Right forelimb (tissue), 1 donor: ENCODE measurements at regions not wholly inside any gene's neighbourhood (a gene's known extent, or its start where the extent isn't known, plus 50 kb on each side); places are given as distances from the start of the nearest gene placed in this dataset.
"Not testable (repeated sequence)": the region's sequence is repeated elsewhere in the genome, so short reads cannot be mapped to it uniquely, and the experiment has no call there.

Experiments
- DNase-seq: peaks from one replicate; pipeline ENCODE4 v3.0.0-alpha.2; 2018

- no peak for DNase-seq
Measured at GRCh38 chr7:131774419-131775220, 218.2 kb upstream of the PODXL start.

GRCh38 chr7:131773413-131773812, 217.0 kb upstream of the PODXL start:
- no peak for DNase-seq

- no peak for DNase-seq
Measured at GRCh38 chr7:131769241-131769640, 212.8 kb upstream of the PODXL start.

GRCh38 chr7:131767591-131767990, 211.2 kb upstream of the PODXL start:
- no peak for DNase-seq

- DNase-seq: no peak
Measured at GRCh38 chr7:131765575-131765974, 209.1 kb upstream of the PODXL start.

GRCh38 chr7:131764143-131764775, 207.8 kb upstream of the PODXL start:
- DNase-seq: no peak

GRCh38 chr7:131762753-131763152, 206.3 kb upstream of the PODXL start:
- no peak for DNase-seq

GRCh38 chr7:131755801-131756200, 199.4 kb upstream of the PODXL start:
- DNase-seq: not testable (repeated sequence)

GRCh38 chr7:131753620-131754222, 197.3 kb upstream of the PODXL start:
- no peak for DNase-seq

GRCh38 chr7:131747658-131748232, 191.3 kb upstream of the PODXL start:
- no peak for DNase-seq

GRCh38 chr7:131745390-131746248, 189.2 kb upstream of the PODXL start:
- peak; percentile 70 for DNase-seq

GRCh38 chr7:131741446-131741845, 185.0 kb upstream of the PODXL start:
- DNase-seq: no peak

- DNase-seq: no peak
Measured at GRCh38 chr7:131737746-131738465, 181.5 kb upstream of the PODXL start.

- DNase-seq: no peak
Measured at GRCh38 chr7:131735101-131735500, 178.7 kb upstream of the PODXL start.

- no peak for DNase-seq
Measured at GRCh38 chr7:131733604-131734003, 177.2 kb upstream of the PODXL start.

GRCh38 chr7:131727189-131727588, 170.8 kb upstream of the PODXL start:
- no peak for DNase-seq

- DNase-seq: no peak
Measured at GRCh38 chr7:131726686-131727085, 170.3 kb upstream of the PODXL start.

- no peak for DNase-seq
Measured at GRCh38 chr7:131726031-131726430, 169.6 kb upstream of the PODXL start.

- DNase-seq: no peak
Measured at GRCh38 chr7:131724776-131725345, 168.4 kb upstream of the PODXL start.

GRCh38 chr7:131723926-131724325, 167.5 kb upstream of the PODXL start:
- no peak for DNase-seq

- no peak for DNase-seq
Measured at GRCh38 chr7:131722371-131722770, 165.9 kb upstream of the PODXL start.

- DNase-seq: no peak
Measured at GRCh38 chr7:131721660-131722059, 165.2 kb upstream of the PODXL start.
